K562 (cell line): ENCODE measurements at regions not wholly inside any gene's neighbourhood (a gene's known extent, or its start where the extent isn't known, plus 50 kb on each side); places are given as distances from the start of the nearest gene placed in this dataset.

ENCODE experiments used
- ATAC-seq: fragments of 200-7000 bp; cut with Tn5 transposase; 3 replicates; pipeline ENCODE4 v1.9.1; 2020; ENCODE audit warnings: moderate library complexity
- BruUV-seq: library from RNA; stranded (reverse); fragments of 400-500 nt; replicated peaks from 2 replicates; lab custom pipeline; 2021; lab: Mats Ljungman, UMichigan
- CTCF ChIA-PET: fragments of 300-600 bp; formaldehyde crosslinking; extraction: SDS; loops from one replicate; lab custom pipeline; 2021; ENCODE audit warnings: low intra/inter-chr PET ratio; lab: Yijun Ruan, JAX
- POLR2A ChIA-PET: fragments of 300-600, 350-650 bp; sonication (Branson Sonifier 250); formaldehyde crosslinking; extraction: SDS; loops from one replicate; lab custom pipeline; 2021; ENCODE audit warnings: antibody characterized with exemption, inconsistent platforms; lab: Yijun Ruan, JAX
- DNase-seq, 4 experiments: peaks; one replicate each; pipeline versions ENCODE4 v3.0.0 to v3.0.0-alpha.2; 2011 to 2018; ENCODE audit warnings: low spot score in 3 of 4, mixed read lengths in 3 of 4; ENCODE audit errors: extremely low read depth in 1 of 4
- FAIRE-seq: peaks from 2 replicates; lab custom pipeline; 2011; peaks lifted over from hg19 to GRCh38; lab: Jason Lieb, UNC
- H2AFZ ChIP-seq: 2 replicates; pipeline ENCODE4 v1.6.0; 2011; ENCODE audit warnings: low read depth, low read length, control low read depth, inconsistent platforms
- H3K27ac ChIP-seq: fragments of 200-600 bp; 3 replicates; pipeline ENCODE4 v1.8.0; 2011; ENCODE audit warnings: low read depth, mild to moderate bottlenecking, control low read depth, inconsistent platforms, low read length, moderate library complexity, mixed read lengths; ENCODE audit errors: extremely low read depth
- H3K27me3 ChIP-seq, 2 experiments: fragments of 300-600 bp in 1 of 2; 2 replicates in 1 of 2; 3 replicates in 1 of 2; pipeline versions ENCODE4 v1.6.0 to v1.8.0; 2011; ENCODE audit warnings: inconsistent platforms in 2 of 2, low read length in 2 of 2, mild to moderate bottlenecking in 1 of 2, mixed read lengths in 1 of 2, moderate library complexity in 1 of 2; ENCODE audit not compliant: control insufficient read depth in 2 of 2, insufficient read depth in 2 of 2
- H3K36me3 ChIP-seq: fragments of 300-600 bp; 3 replicates; pipeline ENCODE4 v1.8.0; 2011; ENCODE audit warnings: mild to moderate bottlenecking, low read length, inconsistent platforms; ENCODE audit not compliant: control insufficient read depth, insufficient read depth
- H3K4me1 ChIP-seq, 2 experiments: fragments of 200-600 bp in 1 of 2; replicated peaks in 1 of 2; 2 replicates in 1 of 2; 3 replicates in 1 of 2; pipeline versions ENCODE4 v1.5.1 to v1.8.0; 2011; ENCODE audit warnings: inconsistent platforms in 2 of 2, low read length in 2 of 2, mild to moderate bottlenecking in 1 of 2, mixed read lengths in 1 of 2, moderate library complexity in 1 of 2; ENCODE audit not compliant: control insufficient read depth in 2 of 2, insufficient read depth in 2 of 2
- H3K4me2 ChIP-seq: 2 replicates; pipeline ENCODE4 v1.6.1; 2011; ENCODE audit warnings: low read length, control low read depth, inconsistent platforms, mixed read lengths; ENCODE audit not compliant: insufficient read depth
- H3K4me3 ChIP-seq: fragments of 200-600 bp; sonication (generic), shearing (Covaris generic); 2 replicates; pipeline ENCODE4 v1.5.1; 2016; ENCODE audit warnings: control low read depth, inconsistent platforms
- H3K79me2 ChIP-seq: fragments of 200-600 bp; 3 replicates; pipeline ENCODE4 v1.8.0; 2011; ENCODE audit warnings: low read length, inconsistent platforms; ENCODE audit not compliant: control insufficient read depth, insufficient read depth
- H3K9ac ChIP-seq, 2 experiments: 2 replicates each; pipeline versions ENCODE4 v1.6.0 to v1.6.1; 2011; ENCODE audit warnings: low read depth in 2 of 2, low read length in 2 of 2, control low read depth in 1 of 2, inconsistent platforms in 1 of 2, mild to moderate bottlenecking in 1 of 2, mixed read lengths in 1 of 2; ENCODE audit not compliant: insufficient read depth in 1 of 2
- H3K9me1 ChIP-seq: one replicate; pipeline ENCODE4 v1.6.0; 2011; ENCODE audit warnings: inconsistent platforms, mild to moderate bottlenecking, low read length, moderate library complexity; ENCODE audit not compliant: control insufficient read depth, insufficient read depth
- H3K9me3 ChIP-seq: replicated peaks from 2 replicates; pipeline ENCODE4 v1.5.1; 2011; ENCODE audit warnings: low read depth, low read length, inconsistent platforms; ENCODE audit not compliant: control insufficient read depth, insufficient read depth
- H4K20me1 ChIP-seq: replicated peaks from 2 replicates; pipeline ENCODE4 v1.6.1; 2011; ENCODE audit warnings: low read length, inconsistent platforms, mixed read lengths; ENCODE audit not compliant: control insufficient read depth, insufficient read depth
- ELF4 ChIP-seq: fragments of 450-650 bp; formaldehyde crosslinking; IDR thresholded peaks from 2 replicates; pipeline ENCODE4 v1.4.0; 2022; ENCODE audit warnings: missing genetic modification characterization
- ETV5 ChIP-seq: sonication (generic); formaldehyde crosslinking; IDR thresholded peaks from 2 replicates; pipeline ENCODE4 v1.4.0; 2020; ENCODE audit warnings: low read depth, mild to moderate bottlenecking, missing genetic modification reagents
- FIP1L1 ChIP-seq: fragments of 200-400 bp; formaldehyde crosslinking; IDR thresholded peaks from 2 replicates; pipeline ENCODE4 v1.6.1; 2018; ENCODE audit warnings: mild to moderate bottlenecking, low read depth, low read length; ENCODE audit not compliant: poor library complexity, severe bottlenecking
- KLF6 ChIP-seq: fragments of 250-450 bp; sonication (Bioruptor Pico); IDR thresholded peaks from 2 replicates; pipeline ENCODE4 v1.4.0; 2020; ENCODE audit warnings: mild to moderate bottlenecking, moderate library complexity, borderline replicate concordance
- RUNX1 ChIP-seq: sonication (generic); IDR thresholded peaks from 2 replicates; pipeline ENCODE4 v1.6.1; 2016; ENCODE audit warnings: antibody characterized with exemption, low read depth
- SIRT6 ChIP-seq: IDR thresholded peaks from one replicate; pipeline ENCODE4 v1.6.1; 2012; ENCODE audit warnings: low read depth, mild to moderate bottlenecking, control low read depth, inconsistent platforms, low read length, moderate library complexity
- TCF3 ChIP-seq: sonication (generic); formaldehyde crosslinking; IDR thresholded peaks from 2 replicates; pipeline ENCODE4 v1.4.0; 2020; ENCODE audit warnings: mild to moderate bottlenecking, missing genetic modification reagents
- ZMIZ1 ChIP-seq, 2 experiments: fragments of 150-350 bp in 1 of 2; IDR thresholded peaks; 2 replicates each; pipeline ENCODE4 v1.6.1; 2012 to 2016; ENCODE audit warnings: low read depth in 2 of 2, low read length in 2 of 2, mild to moderate bottlenecking in 1 of 2, moderate library complexity in 1 of 2
- ZNF12 ChIP-seq: sonication (generic); formaldehyde crosslinking; IDR thresholded peaks from 2 replicates; pipeline ENCODE4 v1.4.0; 2020; ENCODE audit warnings: mild to moderate bottlenecking, missing genetic modification reagents
- ZNF217 ChIP-seq: sonication (generic); formaldehyde crosslinking; IDR thresholded peaks from 2 replicates; pipeline ENCODE4 v1.8.0; 2022; ENCODE audit warnings: mild to moderate bottlenecking, missing genetic modification reagents
- ZNF324 ChIP-seq: fragments of 250-450 bp; sonication (Bioruptor Pico); IDR thresholded peaks from 2 replicates; pipeline ENCODE4 v1.4.0; 2020; ENCODE audit warnings: mild to moderate bottlenecking
- ZNF785 ChIP-seq: fragments of 250-450 bp; sonication (Bioruptor Pico); IDR thresholded peaks from 2 replicates; pipeline ENCODE4 v1.4.0; 2020; ENCODE audit warnings: mild to moderate bottlenecking
- WGBS: fragments of 100-300 bp; shearing (Covaris generic); methylation state at CpG from one replicate; pipeline ENCODE4 v1.1.6; 2016; ENCODE audit warnings: low coverage, mixed read lengths; ENCODE audit not compliant: insufficient coverage; ENCODE audit errors: missing lambda C conversion rate; 5-methylcytosine and 5-hydroxymethylcytosine counted together
- in situ Hi-C: fragments of 300-500 bp; cut with MboI; formaldehyde crosslinking; loops from 4 replicates; pipeline ENCODE4 v1.15.0; 2018; ENCODE audit warnings: inconsistent platforms, mixed read lengths
- intact Hi-C: fragments of 100-400 bp; cut with micrococcal nuclease; formaldehyde crosslinking; loops from 2 replicates; pipeline ENCODE4 v1.14.2; 2022

GRCh38 chr5:167533814-167534795 is 757.3 kb upstream of the WWC1 start:
- H3K36me3 ChIP-seq: no peaks in the 10 kb centered on the region
- H3K27me3 ChIP-seq: no peaks in the 10 kb centered on the region
- DNase-seq (no peak), ATAC-seq (no peak)
- TF ChIP-seq KLF6: no peak
- TF ChIP-seq ZNF12 (CRISPR knock-in tag): no peak
- TF ChIP-seq RUNX1: no peak
- no peak for TF ChIP-seq TCF3 (CRISPR knock-in tag)
- TF ChIP-seq ELF4: no peak
- TF ChIP-seq, all 486 proteins: peak for 0
- WGBS: under 1% methylated on average over 11 of the region's 11 CpGs
- H3K9me3 ChIP-seq: 0 out of 2 replicates have a peak, but pooled peaks cover 2% of the 10 kb centered on the region
- in situ Hi-C loops (no loop called here), intact Hi-C loops (no loop called here)
- no peak overlapping the region for H2AFZ ChIP-seq
- no peak for FAIRE-seq
- H3K9me1 ChIP-seq: no peaks in the 10 kb centered on the region
- H3K27ac ChIP-seq: no peak overlapping the region
- no peaks in the 10 kb centered on the region for H4K20me1 ChIP-seq
- ChIA-PET POLR2A (no interaction called here), CTCF (no interaction called here)
- H3K4me1 ChIP-seq: no peaks in the 10 kb centered on the region
- H3K4me3 ChIP-seq: no peak overlapping the region
- no peak overlapping the region for H3K9ac ChIP-seq
- H3K4me2 ChIP-seq: no peak overlapping the region
- no TSS peak for BruUV-seq
- H3K79me2 ChIP-seq: no peaks in the 10 kb centered on the region

DNA sequence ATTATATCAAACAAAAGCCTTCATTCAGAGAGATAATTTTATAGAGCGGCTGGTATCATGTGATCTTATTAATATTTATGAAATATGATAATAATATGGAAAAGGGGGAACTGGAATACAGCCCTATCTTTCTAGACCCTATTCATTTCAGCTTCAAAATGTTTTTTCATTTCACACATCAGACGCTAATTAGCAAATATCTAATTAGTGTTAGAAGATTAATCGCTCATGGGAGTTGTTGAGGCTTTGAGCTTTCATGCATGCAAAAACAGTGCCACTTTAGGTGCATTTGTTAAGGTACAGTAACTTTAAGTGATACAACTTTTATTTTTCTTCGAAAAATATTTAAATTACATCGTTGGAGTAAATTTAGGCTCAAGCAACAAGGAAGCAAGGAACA is 751.7 kb upstream of the WWC1 start:
- H3K9me1 ChIP-seq: no peaks in the 10 kb centered on the region
- 0 out of 2 replicates have a peak, but pooled peaks cover 2% of the 10 kb centered on the region for H3K9me3 ChIP-seq
- ChIA-PET CTCF (no interaction called here), POLR2A (no interaction called here)
- H3K27me3 ChIP-seq: no peaks in the 10 kb centered on the region
- no peak overlapping the region for H2AFZ ChIP-seq
- no peak for FAIRE-seq
- H3K9ac ChIP-seq: no peak overlapping the region
- H3K4me1 ChIP-seq: no peaks in the 10 kb centered on the region
- H3K4me3 ChIP-seq: no peak overlapping the region
- intact Hi-C loops: no loop called here
- BruUV-seq: no TSS peak
- no peak overlapping the region for H3K4me2 ChIP-seq
- H3K36me3 ChIP-seq: no peaks in the 10 kb centered on the region
- in situ Hi-C loops: no loop called here
- ATAC-seq: no peak
- 0% methylated on average over 5 of the region's 5 CpGs for WGBS
- H4K20me1 ChIP-seq: no peaks in the 10 kb centered on the region
- H3K27ac ChIP-seq: no peak overlapping the region
- no peaks in the 10 kb centered on the region for H3K79me2 ChIP-seq
- no peak for DNase-seq
- TF ChIP-seq SIRT6 (no peak), ZNF785 (CRISPR knock-in tag) (no peak), ETV5 (no peak), ZNF324 (CRISPR knock-in tag) (no peak), ZNF217 (CRISPR knock-in tag) (no peak), ZMIZ1 (IDR thresholded peaks at IDR 0.05; ENCODE audit: low read depth in 2 of 2, low read length in 2 of 2) (no peak), FIP1L1 (no peak)
